DOHH2 (cell line): ENCODE measurements at regions not wholly inside any gene's neighbourhood (a gene's known extent, or its start where the extent isn't known, plus 50 kb on each side); places are given as distances from the start of the nearest gene placed in this dataset.

Experiments used
- H3F3A ChIP-seq: fragments of 200-600 bp; sonication (generic), shearing (Covaris generic); 2 replicates; pipeline ENCODE4 v1.6.0; 2016; ENCODE audit warnings: antibody characterized with exemption, mild to moderate bottlenecking; ENCODE audit not compliant: control insufficient read depth, insufficient read depth
- H3K27ac ChIP-seq: fragments of 200-600 bp; sonication (generic); 2 replicates; pipeline ENCODE4 v1.5.1; 2014; ENCODE audit warnings: low read depth, mild to moderate bottlenecking, low read length, moderate library complexity
- H3K27me3 ChIP-seq: fragments of 200-600 bp; sonication (generic); 2 replicates; pipeline ENCODE4 v1.6.1; 2014; ENCODE audit warnings: mild to moderate bottlenecking, low read length, mixed read lengths; ENCODE audit not compliant: control insufficient read depth
- H3K36me3 ChIP-seq: fragments of 200-600 bp; sonication (generic); 2 replicates; pipeline ENCODE4 v1.6.1; 2014; ENCODE audit warnings: mild to moderate bottlenecking, low read length, moderate library complexity, mixed read lengths; ENCODE audit not compliant: control insufficient read depth
- H3K4me1 ChIP-seq: fragments of 200-600 bp; sonication (generic); 2 replicates; pipeline ENCODE4 v1.6.1; 2014; ENCODE audit warnings: mild to moderate bottlenecking, low read length, mixed read lengths; ENCODE audit not compliant: control insufficient read depth
- H3K4me2 ChIP-seq: fragments of 200-600 bp; sonication (generic); 2 replicates; pipeline ENCODE4 v1.6.0; 2014; ENCODE audit warnings: mild to moderate bottlenecking, low read length, moderate library complexity
- H3K4me3 ChIP-seq: fragments of 200-600 bp; sonication (generic); 2 replicates; pipeline ENCODE4 v1.5.1; 2014; ENCODE audit warnings: mild to moderate bottlenecking, low read length, mixed read lengths
- H3K79me2 ChIP-seq: fragments of 200-600 bp; sonication (generic); 2 replicates; pipeline ENCODE4 v1.6.1; 2014; ENCODE audit warnings: mild to moderate bottlenecking, low read length, mixed read lengths; ENCODE audit not compliant: control insufficient read depth
- H3K9me2 ChIP-seq: fragments of 200-600 bp; sonication (generic); replicated peaks from 2 replicates; pipeline ENCODE4 v1.6.1; 2014; ENCODE audit warnings: mild to moderate bottlenecking, low read length, mixed read lengths; ENCODE audit not compliant: control insufficient read depth
- H3K9me3 ChIP-seq: fragments of 200-600 bp; sonication (generic); 2 replicates; pipeline ENCODE4 v1.6.1; 2014; ENCODE audit warnings: antibody characterized with exemption, low read length, mixed read lengths; ENCODE audit not compliant: control insufficient read depth, insufficient read depth
- H4K20me1 ChIP-seq: fragments of 200-600 bp; sonication (generic); 2 replicates; pipeline ENCODE4 v1.6.0; 2014; ENCODE audit warnings: low read depth, mild to moderate bottlenecking, antibody characterized with exemption, low read length, moderate library complexity; ENCODE audit not compliant: control insufficient read depth, insufficient read depth
- CTCF ChIP-seq: fragments of 200-600 bp; sonication (generic); IDR thresholded peaks from one replicate; pipeline ENCODE4 v1.5.1; 2014; ENCODE audit warnings: antibody characterized with exemption, mild to moderate bottlenecking, low read depth, low read length; ENCODE audit not compliant: poor library complexity, severe bottlenecking
- EZH2phosphoT487 ChIP-seq: fragments of 200-600 bp; sonication (generic); IDR thresholded peaks from 2 replicates; pipeline ENCODE4 v1.6.1; 2017; ENCODE audit warnings: borderline replicate concordance, mild to moderate bottlenecking, antibody characterized with exemption, low read length, moderate library complexity, mixed read lengths

DNA sequence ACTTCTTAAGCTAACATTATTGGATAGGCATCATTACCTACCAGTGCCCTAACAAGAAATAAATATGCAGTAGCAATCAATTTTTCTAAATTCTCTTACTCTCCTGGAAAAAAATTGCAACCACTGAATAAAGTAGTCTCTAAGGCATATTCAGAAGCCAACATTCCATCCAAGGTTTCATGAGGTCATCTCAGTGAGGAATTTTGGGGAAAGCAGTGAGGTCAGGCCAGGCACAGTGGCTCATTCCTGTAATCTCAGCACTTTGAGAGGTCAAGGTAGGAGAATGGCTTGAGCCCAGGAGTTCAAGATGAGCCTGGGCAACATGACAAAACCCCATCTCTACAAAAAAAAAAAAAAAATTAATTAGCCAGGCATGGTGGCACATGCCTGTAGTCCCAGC is 75.9 kb upstream of the GHITM start:
- no peak overlapping the region for H3K4me2 ChIP-seq
- no peaks in the 10 kb centered on the region for H3K9me2 ChIP-seq
- no peaks in the 10 kb centered on the region for H3K36me3 ChIP-seq
- no peaks in the 10 kb centered on the region for H3K4me1 ChIP-seq
- no peak overlapping the region for H3K4me3 ChIP-seq
- H3K27me3 ChIP-seq: peaks cover 5% of the 10 kb centered on the region
- no peak overlapping the region for H3K27ac ChIP-seq
- TF ChIP-seq EZH2phosphoT487: no peak
- TF ChIP-seq CTCF: no peak
- H3K9me3 ChIP-seq: no peaks in the 10 kb centered on the region
- H3F3A ChIP-seq: no peaks in the 10 kb centered on the region
- no peaks in the 10 kb centered on the region for H3K79me2 ChIP-seq
- no peaks in the 10 kb centered on the region for H4K20me1 ChIP-seq

- Histone ChIP-seq H3K4me2 (no peak overlapping the region), H3K4me1 (no peaks in the 10 kb centered on the region), H3K27me3 (peaks cover 5% of the 10 kb centered on the region; the same call in 1 of the 2 replicates), H3K79me2 (no peaks in the 10 kb centered on the region), H4K20me1 (no peaks in the 10 kb centered on the region), H3F3A (no peaks in the 10 kb centered on the region), H3K9me2 (no peaks in the 10 kb centered on the region), H3K9me3 (no peaks in the 10 kb centered on the region), H3K27ac (no peak overlapping the region), H3K4me3 (no peak overlapping the region), H3K36me3 (no peaks in the 10 kb centered on the region)
- TF ChIP-seq EZH2phosphoT487 (no peak), CTCF (no peak)
These were observed 73.3 kb upstream of the GHITM start for GRCh38 chr10:84065804-84066601.

- no peaks in the 10 kb centered on the region for H4K20me1 ChIP-seq
- no peak overlapping the region for H3K4me2 ChIP-seq
- no peaks in the 10 kb centered on the region for H3K36me3 ChIP-seq
- no peak for TF ChIP-seq CTCF
- TF ChIP-seq EZH2phosphoT487: no peak
- H3K27me3 ChIP-seq: no peaks in the 10 kb centered on the region
- no peak overlapping the region for H3K27ac ChIP-seq
- no peaks in the 10 kb centered on the region for H3K79me2 ChIP-seq
- no peaks in the 10 kb centered on the region for H3K9me3 ChIP-seq
- H3F3A ChIP-seq: no peaks in the 10 kb centered on the region
- H3K9me2 ChIP-seq: no peaks in the 10 kb centered on the region
- H3K4me1 ChIP-seq: no peaks in the 10 kb centered on the region
- no peak overlapping the region for H3K4me3 ChIP-seq
These were observed 64.8 kb upstream of the GHITM start for GRCh38 chr10:84074521-84074920.
